Epithelial cell of proximal tubule (primary cell): ENCODE measurements at regions not wholly inside any gene's neighbourhood (a gene's known extent, or its start where the extent isn't known, plus 50 kb on each side); places are given as distances from the start of the nearest gene placed in this dataset.

ENCODE experiments used
- DNase-seq: peaks from one replicate; pipeline ENCODE4 v3.0.0-alpha.2; 2011; ENCODE audit warnings: low read depth
- H3K4me3 ChIP-seq: 2 replicates; pipeline ENCODE4 v1.5.1; 2011; ENCODE audit warnings: low read depth, mild to moderate bottlenecking, low read length
- TF ChIP-seq, protein P1 (sequence below): conservative IDR thresholded peaks from 2 replicates; pipeline ENCODE4 v1.5.1; 2012; ENCODE audit warnings: low read depth, mild to moderate bottlenecking, low read length

DNA sequence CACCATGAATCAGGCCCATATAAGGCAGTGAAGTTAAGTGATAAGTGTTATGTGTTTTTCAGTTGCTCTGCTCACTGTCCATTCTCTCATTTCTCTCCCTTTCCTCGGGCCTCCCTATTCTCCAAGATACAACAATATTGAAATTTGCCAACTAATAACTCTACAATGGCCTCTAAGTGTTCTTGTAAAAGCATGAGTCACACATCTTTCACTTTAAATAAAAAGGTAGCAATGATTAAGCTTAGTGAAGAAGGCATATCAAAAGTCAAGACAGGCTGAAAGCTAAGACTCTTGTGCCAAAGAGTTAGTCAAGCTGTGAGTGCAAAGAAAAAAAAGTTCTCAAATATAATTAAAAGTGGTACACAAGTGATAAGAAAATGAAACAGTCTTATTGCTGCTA is 675.4 kb downstream of the OTOL1 start:
- DNase-seq, result no peak
- TF ChIP-seq, protein P1, sequence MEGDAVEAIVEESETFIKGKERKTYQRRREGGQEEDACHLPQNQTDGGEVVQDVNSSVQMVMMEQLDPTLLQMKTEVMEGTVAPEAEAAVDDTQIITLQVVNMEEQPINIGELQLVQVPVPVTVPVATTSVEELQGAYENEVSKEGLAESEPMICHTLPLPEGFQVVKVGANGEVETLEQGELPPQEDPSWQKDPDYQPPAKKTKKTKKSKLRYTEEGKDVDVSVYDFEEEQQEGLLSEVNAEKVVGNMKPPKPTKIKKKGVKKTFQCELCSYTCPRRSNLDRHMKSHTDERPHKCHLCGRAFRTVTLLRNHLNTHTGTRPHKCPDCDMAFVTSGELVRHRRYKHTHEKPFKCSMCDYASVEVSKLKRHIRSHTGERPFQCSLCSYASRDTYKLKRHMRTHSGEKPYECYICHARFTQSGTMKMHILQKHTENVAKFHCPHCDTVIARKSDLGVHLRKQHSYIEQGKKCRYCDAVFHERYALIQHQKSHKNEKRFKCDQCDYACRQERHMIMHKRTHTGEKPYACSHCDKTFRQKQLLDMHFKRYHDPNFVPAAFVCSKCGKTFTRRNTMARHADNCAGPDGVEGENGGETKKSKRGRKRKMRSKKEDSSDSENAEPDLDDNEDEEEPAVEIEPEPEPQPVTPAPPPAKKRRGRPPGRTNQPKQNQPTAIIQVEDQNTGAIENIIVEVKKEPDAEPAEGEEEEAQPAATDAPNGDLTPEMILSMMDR, result no peak

DNA sequence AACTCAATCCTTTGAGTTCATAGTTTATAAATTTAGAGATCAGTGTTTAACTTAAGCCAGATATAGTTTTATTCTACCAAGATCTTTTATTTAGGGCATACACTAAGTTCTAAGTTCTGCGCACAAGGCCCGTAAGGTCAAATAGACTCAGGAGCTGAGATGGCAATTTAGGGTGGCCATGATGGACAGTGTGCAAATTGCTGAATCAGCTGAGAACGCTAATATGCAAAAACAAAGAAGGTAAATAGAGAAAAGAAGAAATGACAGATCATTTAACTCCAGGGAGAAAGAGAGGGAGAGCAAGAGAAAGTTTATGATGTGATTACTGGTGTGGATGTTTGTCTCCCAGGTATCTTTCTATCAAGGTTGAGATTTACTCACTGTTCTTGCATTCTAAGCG is 678.5 kb downstream of the OTOL1 start:
- no peak for DNase-seq
- H3K4me3 ChIP-seq, result no peak overlapping the region
- TF ChIP-seq, protein P1, result no peak

More for the DNA sequence above, 675.4 kb downstream of the OTOL1 start:
- H3K4me3 ChIP-seq, result no peak overlapping the region

GRCh38 chr3:162175878-162176277 is 679.3 kb downstream of the OTOL1 start:
- DNase-seq, result no peak
- TF ChIP-seq, protein P1, result no peak
- H3K4me3 ChIP-seq, result no peak overlapping the region

GRCh38 chr3:162183440-162183839 is 686.8 kb downstream of the OTOL1 start:
- TF ChIP-seq, protein P1, result no peak
- no peak overlapping the region for H3K4me3 ChIP-seq
- no peak for DNase-seq

- H3K4me3 ChIP-seq, result no peak overlapping the region
- no peak for DNase-seq
- TF ChIP-seq, protein P1, result no peak
Measured at GRCh38 chr3:162192340-162193029, 695.9 kb downstream of the OTOL1 start.

DNA sequence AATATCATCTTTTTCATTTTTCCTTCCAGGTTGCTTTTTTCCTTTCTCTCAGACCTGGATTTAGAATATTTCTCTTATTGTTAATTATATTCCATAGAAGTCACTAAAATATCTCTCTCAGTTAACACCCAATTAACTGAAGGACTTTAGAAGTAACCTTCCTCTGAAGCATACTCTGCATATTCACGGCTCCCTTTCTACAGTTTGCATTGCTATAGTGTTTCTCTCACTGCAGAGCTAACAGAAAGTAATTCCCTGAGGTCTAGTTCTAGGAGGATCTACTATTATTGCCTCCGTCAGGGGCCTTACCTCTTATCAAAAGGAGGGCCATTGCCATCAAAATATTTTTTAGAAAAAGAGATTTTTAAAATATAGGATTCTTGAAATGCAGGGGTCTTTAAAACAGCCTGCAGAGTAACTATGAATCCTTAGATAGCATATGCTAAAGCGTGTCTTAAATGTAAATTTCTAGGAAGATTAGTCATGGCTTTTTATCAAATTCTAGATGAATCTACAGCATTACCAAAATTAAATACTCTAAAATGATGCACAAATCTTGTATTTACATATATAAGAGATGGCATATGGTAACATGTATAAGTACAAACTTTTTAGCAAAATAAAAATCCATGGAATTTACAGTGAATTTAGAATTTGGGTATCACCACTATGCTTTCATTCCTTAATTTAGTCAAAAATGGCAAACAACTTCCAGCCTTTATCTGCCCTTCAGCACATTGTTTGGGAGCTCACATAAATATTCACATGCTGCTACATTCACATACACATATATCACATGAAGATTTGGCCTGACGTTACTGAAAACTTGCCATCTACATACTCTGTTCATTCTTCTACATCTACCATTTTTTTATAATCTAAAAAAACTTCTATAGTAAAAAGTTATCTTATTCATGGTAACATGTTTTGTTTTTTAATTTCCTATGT is 696.8 kb downstream of the OTOL1 start:
- TF ChIP-seq, protein P1, result no peak
- H3K4me3 ChIP-seq, result no peak overlapping the region
- no peak for DNase-seq
